Ishikawa (cell line): ENCODE measurements at regions not wholly inside any gene's neighbourhood (a gene's known extent, or its start where the extent isn't known, plus 50 kb on each side); places are given as distances from the start of the nearest gene placed in this dataset.

Experiments
- CEBPB ChIP-seq: IDR thresholded peaks from 2 replicates; pipeline ENCODE4 v1.6.1; 2012
- CREB1 ChIP-seq: IDR thresholded peaks from 2 replicates; pipeline ENCODE4 v1.6.1; 2012; ENCODE audit warnings: low read depth
- EGR1 ChIP-seq: IDR thresholded peaks from 2 replicates; pipeline ENCODE4 v1.6.1; 2012
- EP300 ChIP-seq: IDR thresholded peaks from 2 replicates; pipeline ENCODE4 v1.6.1; 2012; ENCODE audit warnings: borderline replicate concordance
- FOXM1 ChIP-seq: IDR thresholded peaks from 2 replicates; pipeline ENCODE4 v1.6.1; 2012; ENCODE audit warnings: low read depth, borderline replicate concordance
- MAX ChIP-seq: IDR thresholded peaks from 2 replicates; pipeline ENCODE4 v1.6.1; 2012
- NFIC ChIP-seq: IDR thresholded peaks from 2 replicates; pipeline ENCODE4 v1.6.1; 2012
- RAD21 ChIP-seq: IDR thresholded peaks from 2 replicates; pipeline ENCODE4 v1.6.1; 2012; ENCODE audit warnings: low read depth
- TAF1 ChIP-seq: IDR thresholded peaks from 2 replicates; pipeline ENCODE4 v1.6.1; 2012; ENCODE audit warnings: low read depth, mild to moderate bottlenecking
- TCF12 ChIP-seq: IDR thresholded peaks from 2 replicates; pipeline ENCODE4 v1.6.1; 2012; ENCODE audit warnings: low read depth
- TEAD4 ChIP-seq: IDR thresholded peaks from 2 replicates; pipeline ENCODE4 v1.6.1; 2012
- USF1 ChIP-seq: IDR thresholded peaks from 2 replicates; pipeline ENCODE4 v1.6.1; 2012
- YY1 ChIP-seq: IDR thresholded peaks from 2 replicates; pipeline ENCODE4 v1.6.1; 2012; ENCODE audit warnings: low read depth
- ZBTB7A ChIP-seq: IDR thresholded peaks from 2 replicates; pipeline ENCODE4 v1.6.1; 2012; ENCODE audit warnings: low read depth
- TF ChIP-seq, protein P1 (sequence below): IDR thresholded peaks from 2 replicates; pipeline ENCODE4 v1.6.1; 2012; ENCODE audit warnings: low read depth, mild to moderate bottlenecking

GRCh38 chr6:92647630-92648029 is 771.7 kb downstream of the EPHA7 start:
- no peak for TF ChIP-seq USF1
- TF ChIP-seq CEBPB = no peak
- TF ChIP-seq RAD21 = no peak
- no peak for TF ChIP-seq TEAD4
- TF ChIP-seq EP300 = no peak
- TF ChIP-seq MAX = no peak
- TF ChIP-seq ZBTB7A = no peak
- TF ChIP-seq FOXM1 = no peak
- no peak for TF ChIP-seq TCF12
- no peak for TF ChIP-seq YY1

DNA sequence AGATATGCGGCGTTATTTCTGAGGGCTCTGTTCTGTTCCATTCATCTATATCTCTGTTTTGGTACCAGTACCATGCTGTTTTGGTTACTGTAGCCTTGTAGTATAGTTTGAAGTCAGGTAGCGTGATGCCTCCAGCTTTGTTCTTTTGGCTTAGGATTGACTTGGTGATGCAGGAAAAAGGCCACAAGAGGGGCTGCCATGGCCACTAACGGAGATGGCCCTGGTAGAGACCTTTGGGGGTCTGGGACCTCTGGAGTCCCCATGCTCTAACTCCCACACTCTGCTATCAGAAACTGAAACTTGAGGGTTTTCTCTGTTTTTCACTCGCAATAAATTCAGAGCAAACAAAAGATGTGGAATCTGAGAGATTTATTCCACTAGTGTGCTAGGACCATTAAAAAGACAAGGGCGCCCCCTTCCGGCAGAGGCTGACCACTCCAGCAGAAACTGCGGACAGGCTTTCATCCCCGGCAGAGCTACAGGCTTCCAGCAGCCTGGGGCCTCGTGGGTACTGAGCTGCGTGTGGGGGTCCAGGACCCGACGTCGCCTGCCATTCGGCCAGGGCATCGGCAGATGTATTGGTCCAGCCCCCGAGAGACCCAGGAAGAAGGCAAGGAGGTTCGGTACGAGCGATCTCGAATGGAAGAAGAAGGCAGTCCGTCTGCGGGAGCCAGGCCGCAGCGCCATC is 775.1 kb downstream of the EPHA7 start:
- TF ChIP-seq RAD21 = peak; percentile 67

- TF ChIP-seq FOXM1 = no peak
- TF ChIP-seq NFIC = no peak
- no peak for TF ChIP-seq ZBTB7A
- TF ChIP-seq YY1 = no peak
- no peak for TF ChIP-seq EP300
- no peak for TF ChIP-seq MAX
Observed at GRCh38 chr6:92635553-92636153, 783.7 kb downstream of the EPHA7 start.

- TF ChIP-seq CEBPB (no peak), EP300 (no peak), ZBTB7A (no peak), TCF12 (no peak), MAX (no peak), USF1 (no peak), TAF1 (no peak), TEAD4 (no peak), CREB1 (no peak), YY1 (no peak), RAD21 (no peak), FOXM1 (no peak)
- TF ChIP-seq, protein P1, sequence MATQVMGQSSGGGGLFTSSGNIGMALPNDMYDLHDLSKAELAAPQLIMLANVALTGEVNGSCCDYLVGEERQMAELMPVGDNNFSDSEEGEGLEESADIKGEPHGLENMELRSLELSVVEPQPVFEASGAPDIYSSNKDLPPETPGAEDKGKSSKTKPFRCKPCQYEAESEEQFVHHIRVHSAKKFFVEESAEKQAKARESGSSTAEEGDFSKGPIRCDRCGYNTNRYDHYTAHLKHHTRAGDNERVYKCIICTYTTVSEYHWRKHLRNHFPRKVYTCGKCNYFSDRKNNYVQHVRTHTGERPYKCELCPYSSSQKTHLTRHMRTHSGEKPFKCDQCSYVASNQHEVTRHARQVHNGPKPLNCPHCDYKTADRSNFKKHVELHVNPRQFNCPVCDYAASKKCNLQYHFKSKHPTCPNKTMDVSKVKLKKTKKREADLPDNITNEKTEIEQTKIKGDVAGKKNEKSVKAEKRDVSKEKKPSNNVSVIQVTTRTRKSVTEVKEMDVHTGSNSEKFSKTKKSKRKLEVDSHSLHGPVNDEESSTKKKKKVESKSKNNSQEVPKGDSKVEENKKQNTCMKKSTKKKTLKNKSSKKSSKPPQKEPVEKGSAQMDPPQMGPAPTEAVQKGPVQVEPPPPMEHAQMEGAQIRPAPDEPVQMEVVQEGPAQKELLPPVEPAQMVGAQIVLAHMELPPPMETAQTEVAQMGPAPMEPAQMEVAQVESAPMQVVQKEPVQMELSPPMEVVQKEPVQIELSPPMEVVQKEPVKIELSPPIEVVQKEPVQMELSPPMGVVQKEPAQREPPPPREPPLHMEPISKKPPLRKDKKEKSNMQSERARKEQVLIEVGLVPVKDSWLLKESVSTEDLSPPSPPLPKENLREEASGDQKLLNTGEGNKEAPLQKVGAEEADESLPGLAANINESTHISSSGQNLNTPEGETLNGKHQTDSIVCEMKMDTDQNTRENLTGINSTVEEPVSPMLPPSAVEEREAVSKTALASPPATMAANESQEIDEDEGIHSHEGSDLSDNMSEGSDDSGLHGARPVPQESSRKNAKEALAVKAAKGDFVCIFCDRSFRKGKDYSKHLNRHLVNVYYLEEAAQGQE = no peak
Observed at GRCh38 chr6:92634561-92634960, 784.8 kb downstream of the EPHA7 start.

DNA sequence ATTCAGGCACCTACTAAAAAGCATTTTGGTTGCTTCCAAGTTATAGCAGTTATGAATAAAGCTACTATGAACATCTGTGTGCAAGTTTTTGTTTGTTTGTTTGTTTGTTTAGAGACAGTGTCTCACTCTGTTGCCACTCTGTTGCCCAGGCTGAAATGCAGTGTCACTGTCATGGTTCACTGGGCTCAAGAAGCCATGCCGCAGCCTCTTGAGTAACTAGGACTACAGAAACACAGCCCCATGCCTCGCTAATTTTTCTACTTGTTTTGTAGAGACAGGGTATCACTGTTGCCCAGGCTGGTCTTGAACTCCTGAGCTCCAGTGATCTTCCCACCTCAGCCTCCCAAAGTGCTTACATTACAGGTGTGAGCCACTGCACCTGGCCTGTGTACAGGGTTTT is 795.9 kb downstream of the EPHA7 start:
- TF ChIP-seq FOXM1 (no peak), CEBPB (no peak), CREB1 (no peak), TAF1 (no peak), TEAD4 (no peak)
- TF ChIP-seq, protein P1 = no peak

DNA sequence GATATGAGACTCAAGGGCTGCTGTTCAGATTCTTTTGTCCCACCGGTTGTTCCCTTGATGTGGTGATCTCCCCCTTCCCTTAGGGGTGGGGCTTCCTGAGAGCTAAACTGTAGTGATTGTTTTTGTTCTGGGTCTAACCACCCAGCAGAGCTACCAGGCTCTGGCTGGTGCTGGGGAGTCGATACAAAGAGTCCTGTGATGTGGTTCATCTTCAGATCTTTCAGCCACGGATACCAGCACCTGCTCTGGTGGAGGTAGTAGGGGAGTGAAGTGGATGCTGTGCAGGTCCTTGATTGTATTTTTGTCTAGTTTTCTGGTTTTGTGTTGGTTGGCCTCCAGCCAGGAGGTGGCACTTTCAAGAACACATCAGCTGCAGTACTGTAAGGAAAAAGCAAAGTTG is 801.6 kb downstream of the EPHA7 start:
- TF ChIP-seq EGR1 = no peak
- TF ChIP-seq ZBTB7A = no peak
- TF ChIP-seq USF1 = no peak
- no peak for TF ChIP-seq CREB1
- no peak for TF ChIP-seq FOXM1
- no peak for TF ChIP-seq EP300
- TF ChIP-seq, protein P1 = no peak
- TF ChIP-seq YY1 = no peak
- no peak for TF ChIP-seq CEBPB
- TF ChIP-seq TEAD4 = no peak
- no peak for TF ChIP-seq TCF12
- no peak for TF ChIP-seq TAF1
- no peak for TF ChIP-seq MAX
- no peak for TF ChIP-seq RAD21
- TF ChIP-seq NFIC = no peak
